ENCODE measurements at regions not wholly inside any gene's neighbourhood (a gene's known extent, or its start where the extent isn't known, plus 50 kb on each side); places are given as distances from the start of the nearest gene placed in this dataset.
A peak's percentile ranks its signal among the peaks of the same experiment; 100 is the strongest.

- no peak for DNase-seq
Measured at GRCh38 chr2:61721382-61721781, 132.5 kb downstream of the FAM161A start.

GRCh38 chr2:61720911-61721310 is 132.9 kb downstream of the FAM161A start:
- no peak for DNase-seq

GRCh38 chr2:61718965-61719364 is 134.9 kb downstream of the FAM161A start:
- no peak for DNase-seq

DNA sequence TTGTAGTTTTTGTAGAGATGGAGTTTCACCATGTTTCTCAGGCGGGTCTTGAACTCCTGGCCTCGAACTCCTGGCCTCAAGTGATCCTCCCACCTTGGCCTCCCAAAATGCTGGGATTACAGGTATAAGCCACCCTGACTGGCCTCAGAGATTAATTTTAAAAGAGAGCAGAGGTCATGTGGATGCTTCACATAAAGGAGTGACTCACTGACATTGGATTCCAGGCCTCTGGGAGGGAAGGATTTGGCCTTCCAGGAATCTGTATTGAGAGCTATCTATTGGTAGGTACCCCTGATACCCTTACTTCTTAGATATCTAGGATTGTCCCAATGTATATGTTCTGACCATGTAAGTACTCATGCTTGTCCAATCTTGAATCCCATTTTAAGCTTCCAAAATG is 138.4 kb downstream of the FAM161A start:
- DNase-seq: no peak

GRCh38 chr2:61714210-61714609 is 139.7 kb downstream of the FAM161A start:
- DNase-seq: no peak

DNA sequence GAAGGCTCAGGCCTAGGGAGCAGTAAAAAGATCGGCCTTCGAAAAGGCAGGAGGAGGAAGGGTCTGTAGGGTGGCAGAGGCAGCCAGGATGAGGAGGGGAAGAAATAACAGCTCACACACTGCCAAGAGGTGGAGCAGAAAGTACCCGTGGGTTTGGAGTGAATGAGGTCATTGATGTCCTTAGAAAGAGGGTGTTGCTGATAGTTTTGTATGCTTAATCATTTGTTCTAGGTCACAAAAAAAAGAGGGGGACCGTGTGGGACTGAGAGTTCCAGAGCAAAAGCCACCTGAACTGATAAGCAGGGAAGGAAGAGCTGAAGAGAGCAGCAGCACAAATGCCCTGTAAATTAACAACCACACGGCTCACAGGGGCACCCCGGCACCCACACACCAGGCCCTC is 140.4 kb downstream of the FAM161A start:
- no peak for DNase-seq

DNA sequence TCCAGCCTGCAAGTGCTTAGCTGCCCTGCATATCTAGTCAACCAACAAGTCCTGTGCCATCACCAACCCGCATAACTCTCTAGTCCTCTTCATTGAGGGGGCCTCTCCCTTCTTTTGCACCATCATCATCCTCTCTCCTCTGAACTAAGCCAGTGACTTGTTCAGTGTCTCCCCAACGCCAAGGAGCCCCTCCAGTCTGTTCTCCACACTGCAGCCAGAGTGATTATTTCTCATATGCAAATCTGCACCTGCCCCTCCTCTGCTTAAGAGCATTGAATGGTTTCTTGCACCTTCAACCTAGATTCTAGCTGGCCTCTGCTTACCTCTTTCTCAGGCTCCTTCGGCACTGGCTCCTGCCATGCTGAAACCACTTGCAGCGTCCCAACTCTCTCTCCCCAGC is 141.8 kb downstream of the FAM161A start:
- DNase-seq: no peak

DNA sequence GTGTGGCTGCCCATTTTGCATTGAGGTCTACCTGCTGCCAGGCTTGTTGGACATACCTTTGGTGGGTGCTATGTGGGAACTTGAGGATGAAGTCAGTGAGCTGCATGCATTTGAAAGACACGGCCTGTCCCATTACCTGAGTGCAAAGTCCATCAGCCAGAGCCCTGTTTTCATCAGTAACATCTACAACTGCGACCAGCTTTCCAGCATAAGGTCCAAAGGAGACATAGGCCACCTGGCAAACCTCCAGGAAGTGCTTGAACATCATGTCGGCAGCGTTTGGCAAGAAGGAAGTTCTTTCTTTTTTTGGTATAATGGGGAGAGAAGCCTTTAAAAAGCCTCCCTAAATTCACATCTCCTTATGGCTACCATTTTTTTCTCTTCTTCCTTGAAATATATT is 143.1 kb downstream of the FAM161A start:
- no peak for DNase-seq

DNA sequence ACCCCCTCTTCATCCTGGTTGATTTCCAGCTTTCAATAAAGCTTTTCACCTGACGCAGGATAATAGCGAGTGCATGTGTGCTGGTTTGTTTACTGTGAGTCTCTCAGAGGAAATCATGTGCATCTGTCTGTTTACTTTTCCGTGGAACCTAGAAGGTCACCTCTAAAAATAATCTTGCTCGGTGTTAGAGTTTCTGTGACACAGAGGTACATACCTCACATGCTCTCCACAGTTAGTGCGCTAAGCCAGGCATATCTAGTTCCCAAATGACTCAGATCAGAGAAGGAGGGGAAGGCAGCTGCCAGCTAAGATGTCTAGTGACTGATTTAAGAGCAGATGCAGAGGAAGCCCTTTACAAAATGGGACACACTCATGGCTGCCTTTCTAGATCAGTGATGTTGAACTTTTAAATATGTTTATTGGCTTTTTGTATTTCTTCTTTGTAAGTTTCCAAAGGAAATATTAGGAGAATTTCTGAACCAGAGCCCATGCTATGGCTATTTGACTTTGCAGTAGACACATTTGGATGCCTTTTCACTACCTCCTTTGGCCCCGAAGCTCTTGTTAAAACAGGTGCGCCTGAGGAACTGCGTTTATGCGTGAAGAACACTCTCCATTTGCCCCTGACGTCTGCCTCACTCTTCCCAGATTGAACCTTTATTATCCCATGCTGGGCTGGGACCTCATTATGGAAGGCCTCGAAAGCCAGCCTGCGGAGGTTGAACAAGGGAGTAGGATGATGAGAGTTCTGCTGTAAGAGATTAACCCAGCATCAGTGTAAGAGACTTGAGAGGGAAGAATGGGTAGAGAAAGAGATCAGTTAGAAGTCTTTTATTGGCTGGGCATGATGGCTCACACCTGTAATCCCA is 145.6 kb downstream of the FAM161A start:
- no peak for DNase-seq

GRCh38 chr2:61705625-61706024 is 148.2 kb downstream of the FAM161A start:
- no peak for DNase-seq

- DNase-seq: no peak
Measured at GRCh38 chr2:61704364-61704763, 149.5 kb downstream of the FAM161A start.

DNA sequence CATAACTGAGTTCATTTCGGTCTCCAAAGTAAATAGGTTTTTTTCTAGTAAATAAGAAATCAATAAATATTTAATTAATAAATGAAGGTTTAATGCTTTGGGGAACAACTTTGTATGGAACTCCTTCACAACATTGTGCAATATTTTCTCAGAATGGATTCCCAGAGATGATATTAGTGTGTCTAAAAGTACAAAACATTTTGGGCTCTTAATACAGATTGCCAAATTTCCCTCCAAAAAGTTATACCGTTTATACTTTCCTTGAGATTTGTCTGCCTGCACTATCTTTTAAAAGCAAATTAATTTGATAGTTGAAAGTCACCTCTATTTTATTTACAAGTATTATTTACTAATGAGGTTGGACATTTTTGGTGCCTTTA is 151.8 kb downstream of the FAM161A start:
- DNase-seq: no peak

- DNase-seq: no peak
Measured at GRCh38 chr2:61700464-61700863, 153.4 kb downstream of the FAM161A start.

- DNase-seq: peak; percentile 87
Measured at GRCh38 chr2:61694312-61695274, 156.4 kb upstream of the XPO1 start.

GRCh38 chr2:61693744-61694143 is 155.6 kb upstream of the XPO1 start:
- DNase-seq: no peak

GRCh38 chr2:61690078-61690596 is 152.0 kb upstream of the XPO1 start:
- no peak for DNase-seq

- DNase-seq: no peak
Measured at GRCh38 chr2:61689568-61689967, 151.4 kb upstream of the XPO1 start.

- DNase-seq: no peak
Measured at GRCh38 chr2:61688369-61689334, 150.5 kb upstream of the XPO1 start.

DNA sequence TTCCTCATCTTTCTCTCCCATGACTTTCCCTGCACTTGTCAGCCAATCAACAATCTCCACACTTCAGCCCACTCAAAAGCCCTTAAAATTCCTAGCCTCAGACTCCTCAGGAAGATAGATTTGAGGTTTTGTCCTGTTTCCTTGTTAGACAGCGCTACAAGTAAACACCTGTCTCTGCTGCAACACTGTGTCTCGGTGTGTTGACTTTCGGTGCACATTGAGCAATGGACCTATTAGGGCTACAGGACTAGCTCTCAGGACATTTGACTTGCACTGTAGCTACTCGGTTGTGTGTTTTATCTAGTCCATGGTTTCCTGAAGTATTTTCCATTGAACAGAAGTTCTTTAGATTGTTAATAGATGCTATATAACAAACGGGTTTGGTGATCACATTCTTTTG is 140.9 kb upstream of the XPO1 start:
- no peak for DNase-seq

DNA sequence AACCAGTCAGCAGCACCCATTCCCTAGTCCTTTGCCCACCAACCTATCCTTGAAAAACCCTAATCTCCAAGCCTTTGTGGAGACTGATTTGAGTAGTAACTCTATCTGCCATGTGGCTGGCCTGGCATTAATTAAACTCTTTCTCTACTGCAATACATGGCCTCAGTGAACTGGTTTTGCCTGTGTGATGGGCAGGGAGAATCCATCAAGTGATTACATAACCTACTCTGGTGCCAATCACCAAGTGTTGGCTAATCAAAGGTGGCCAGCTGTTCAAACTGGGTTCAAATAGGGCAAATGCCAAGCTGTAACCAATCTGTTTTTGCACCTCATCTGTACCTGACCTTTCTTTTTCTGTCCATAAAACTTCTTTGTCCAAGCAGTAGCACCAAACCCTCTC is 139.8 kb upstream of the XPO1 start:
- DNase-seq: no peak

- DNase-seq: no peak
Measured at GRCh38 chr2:61677306-61677705, 139.2 kb upstream of the XPO1 start.

- no peak for DNase-seq
Measured at GRCh38 chr2:61675204-61675603, 137.0 kb upstream of the XPO1 start.
